GM12892 (cell line): ENCODE measurements at regions not wholly inside any gene's neighbourhood (a gene's known extent, or its start where the extent isn't known, plus 50 kb on each side); places are given as distances from the start of the nearest gene placed in this dataset.

ENCODE experiments used
- DNase-seq: peaks from one replicate; pipeline ENCODE4 v3.0.0; 2011; ENCODE audit not compliant: insufficient read length
- FAIRE-seq: peaks from 2 replicates; lab custom pipeline; 2011; peaks lifted over from hg19 to GRCh38; lab: Jason Lieb, UNC
- POLR2A ChIP-seq: IDR thresholded peaks from 2 replicates; pipeline ENCODE4 v1.6.1; 2011; ENCODE audit warnings: low read depth, low read length, control low read depth
- POLR2AphosphoS5 ChIP-seq: IDR thresholded peaks from 2 replicates; pipeline ENCODE4 v1.6.1; 2011; ENCODE audit warnings: low read depth, low read length, control low read depth
- TAF1 ChIP-seq: IDR thresholded peaks from 2 replicates; pipeline ENCODE4 v1.6.1; 2011; ENCODE audit warnings: low read depth, mild to moderate bottlenecking, control low read depth, low read length, borderline replicate concordance

GRCh38 chr7:69259445-69259844 is 338.8 kb upstream of the AUTS2 start:
- FAIRE-seq (no peak), DNase-seq (no peak)
- TF ChIP-seq TAF1 = no peak
- TF ChIP-seq POLR2AphosphoS5 = no peak
- no peak for TF ChIP-seq POLR2A

- TF ChIP-seq POLR2A = no peak
- TF ChIP-seq POLR2AphosphoS5 = no peak
- TF ChIP-seq TAF1 = no peak
- DNase-seq (no peak), FAIRE-seq (no peak)
Observed at GRCh38 chr7:69260023-69260422, 338.3 kb upstream of the AUTS2 start.

- TF ChIP-seq POLR2A (no peak), POLR2AphosphoS5 (no peak), TAF1 (no peak)
- DNase-seq (no peak), FAIRE-seq (no peak)
Observed at GRCh38 chr7:69263550-69263949, 334.7 kb upstream of the AUTS2 start.

GRCh38 chr7:69269806-69270205 is 328.5 kb upstream of the AUTS2 start:
- FAIRE-seq = no peak
- no peak for DNase-seq
- TF ChIP-seq POLR2AphosphoS5 = no peak
- TF ChIP-seq TAF1 = no peak
- TF ChIP-seq POLR2A = no peak

- FAIRE-seq = no peak
- TF ChIP-seq POLR2AphosphoS5 = no peak
- TF ChIP-seq TAF1 = no peak
- no peak for TF ChIP-seq POLR2A
Observed at GRCh38 chr7:69272101-69272500, 326.2 kb upstream of the AUTS2 start.

GRCh38 chr7:69276011-69276729 is 322.1 kb upstream of the AUTS2 start:
- TF ChIP-seq POLR2A (no peak), TAF1 (no peak), POLR2AphosphoS5 (no peak)
- DNase-seq = no peak
- no peak for FAIRE-seq

More at GRCh38 chr7:69272101-69272500, 326.2 kb upstream of the AUTS2 start:
- DNase-seq = no peak

- no peak for DNase-seq
- TF ChIP-seq POLR2AphosphoS5 (no peak), TAF1 (no peak), POLR2A (no peak)
- no peak for FAIRE-seq
Observed at GRCh38 chr7:69277366-69277765, 320.9 kb upstream of the AUTS2 start.

- TF ChIP-seq POLR2AphosphoS5 = no peak
- no peak for TF ChIP-seq POLR2A
- no peak for TF ChIP-seq TAF1
- DNase-seq (no peak), FAIRE-seq (no peak)
Observed at GRCh38 chr7:69282946-69283345, 315.3 kb upstream of the AUTS2 start.

- FAIRE-seq (no peak), DNase-seq (no peak)
- TF ChIP-seq TAF1 = no peak
- TF ChIP-seq POLR2A = no peak
- no peak for TF ChIP-seq POLR2AphosphoS5
Observed at GRCh38 chr7:69283421-69283820, 314.9 kb upstream of the AUTS2 start.

GRCh38 chr7:69285854-69286253 is 312.4 kb upstream of the AUTS2 start:
- no peak for DNase-seq
- TF ChIP-seq POLR2A = no peak
- no peak for TF ChIP-seq POLR2AphosphoS5
- TF ChIP-seq TAF1 = no peak
- FAIRE-seq = no peak

GRCh38 chr7:69295977-69296376 is 302.3 kb upstream of the AUTS2 start:
- no peak for TF ChIP-seq TAF1
- TF ChIP-seq POLR2A = no peak
- TF ChIP-seq POLR2AphosphoS5 = no peak
- FAIRE-seq (no peak), DNase-seq (no peak)

- no peak for TF ChIP-seq POLR2AphosphoS5
- TF ChIP-seq POLR2A = no peak
- no peak for TF ChIP-seq TAF1
- no peak for DNase-seq
- FAIRE-seq = no peak
Observed at GRCh38 chr7:69301253-69301652, 297.0 kb upstream of the AUTS2 start.
